ENCODE measurements at regions not wholly inside any gene's neighbourhood (a gene's known extent, or its start where the extent isn't known, plus 50 kb on each side); places are given as distances from the start of the nearest gene placed in this dataset.

DNA sequence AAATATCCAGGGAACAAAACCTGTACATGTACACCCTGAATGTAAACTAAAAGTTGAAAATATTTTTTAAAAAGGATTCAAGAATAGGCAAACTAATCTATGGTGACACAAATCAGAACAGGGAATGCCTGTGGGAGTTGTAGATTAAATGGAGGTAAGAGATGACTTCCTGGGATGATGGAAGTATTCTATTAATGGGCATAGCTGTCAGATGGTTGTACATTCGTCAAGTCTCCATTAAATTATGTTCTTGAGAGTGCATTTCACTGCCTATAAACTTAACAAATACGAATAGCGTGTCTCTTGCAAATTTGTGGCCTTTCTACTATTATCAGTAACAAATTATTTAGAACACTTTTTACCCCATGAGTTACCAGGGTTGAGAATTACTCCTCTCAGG lies 207.0 kb downstream of the HNMT start:
- DNase-seq (ENCODE audit: low read depth in 4 of 4, low spot score in 3 of 4) = no peak

- no peak for DNase-seq (ENCODE audit: low read depth in 4 of 4, low spot score in 3 of 4)
Measured at GRCh38 chr2:138175066-138175465, 210.8 kb downstream of the HNMT start.

DNA sequence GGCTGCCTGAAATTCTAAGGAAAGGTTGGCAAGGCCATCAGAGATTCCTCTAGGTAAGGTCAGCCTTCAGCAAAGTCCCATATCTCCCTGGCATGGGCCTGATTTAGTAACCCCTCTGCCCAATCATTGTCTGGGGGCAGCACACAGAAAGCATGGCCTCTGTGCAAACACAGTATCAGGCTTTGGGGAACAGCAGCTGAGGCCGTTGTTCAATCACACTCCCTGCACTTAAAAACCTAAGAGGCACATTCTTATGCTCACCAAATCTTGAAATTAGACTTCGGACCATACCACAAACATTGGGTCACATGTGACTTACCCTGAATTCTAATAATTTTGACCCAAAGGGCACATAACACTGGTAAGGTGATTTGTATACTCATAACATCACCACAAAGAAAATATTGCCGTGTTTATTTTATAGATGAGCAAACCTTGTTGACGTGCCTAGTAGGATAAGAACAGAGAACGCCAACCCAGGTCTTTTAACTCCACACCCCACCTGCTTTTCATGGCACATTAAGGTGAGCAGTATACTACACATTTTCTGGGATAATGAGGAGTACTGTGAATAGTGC lies 212.7 kb downstream of the HNMT start:
- DNase-seq (ENCODE audit: low read depth in 4 of 4, low spot score in 3 of 4) = no peak

- DNase-seq (ENCODE audit: low read depth in 4 of 4, low spot score in 3 of 4) = no peak
Measured at GRCh38 chr2:138177693-138178092, 213.4 kb downstream of the HNMT start.

DNA sequence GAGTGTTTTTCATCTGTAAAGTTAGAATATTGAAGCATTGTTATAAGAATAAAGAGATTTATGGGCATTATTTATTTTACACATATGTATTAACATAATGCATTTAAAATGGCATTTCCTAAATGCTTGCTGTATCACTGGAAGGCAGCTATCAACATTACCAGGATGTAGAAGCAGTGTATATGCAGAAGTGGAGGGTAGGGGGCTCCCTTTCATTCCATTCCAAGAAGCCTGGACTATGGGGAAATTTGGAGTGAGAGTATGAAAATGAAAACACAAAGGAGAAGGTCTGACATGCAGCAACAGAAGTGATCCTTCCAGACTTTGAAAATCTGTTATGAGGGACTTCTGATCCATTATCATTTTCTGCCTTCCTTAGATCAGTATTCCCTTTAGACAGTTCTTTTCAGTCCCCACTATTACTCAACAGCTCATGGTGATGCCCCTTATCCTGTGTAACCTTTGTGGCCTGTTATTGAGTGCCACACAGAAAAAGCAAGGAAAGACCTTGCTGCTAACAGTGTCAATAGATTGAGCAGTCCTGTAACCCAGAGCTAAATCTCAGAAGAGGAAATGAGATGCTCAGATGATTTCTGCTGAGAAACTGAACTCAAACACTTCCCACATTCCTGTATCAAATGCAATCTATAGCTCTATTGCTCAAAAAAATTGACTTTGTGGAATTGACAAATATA lies 216.6 kb downstream of the HNMT start:
- no peak for DNase-seq (ENCODE audit: low read depth in 4 of 4, low spot score in 3 of 4)

- no peak for DNase-seq (ENCODE audit: low read depth in 4 of 4, low spot score in 3 of 4)
Measured at GRCh38 chr2:138182250-138182936, 218.1 kb downstream of the HNMT start.

DNA sequence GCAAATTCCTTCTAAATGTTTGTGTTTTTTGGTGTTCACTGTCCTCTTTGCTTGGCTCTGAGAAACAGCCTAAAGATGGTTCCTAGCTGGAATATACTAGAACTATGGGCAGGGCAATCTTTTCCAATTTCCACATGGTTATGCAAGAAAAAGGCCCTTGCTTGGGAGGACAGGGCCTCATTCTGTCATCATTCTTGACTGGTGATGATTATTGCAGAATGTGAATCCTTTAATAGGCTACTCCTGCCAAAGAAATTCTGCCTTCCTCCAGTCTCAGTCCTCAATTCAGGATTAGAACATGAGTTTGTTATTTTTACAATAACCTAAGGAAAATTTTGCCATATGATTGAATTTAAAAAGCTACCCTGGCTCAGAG lies 218.7 kb downstream of the HNMT start:
- no peak for DNase-seq (ENCODE audit: low read depth in 4 of 4, low spot score in 3 of 4)

DNA sequence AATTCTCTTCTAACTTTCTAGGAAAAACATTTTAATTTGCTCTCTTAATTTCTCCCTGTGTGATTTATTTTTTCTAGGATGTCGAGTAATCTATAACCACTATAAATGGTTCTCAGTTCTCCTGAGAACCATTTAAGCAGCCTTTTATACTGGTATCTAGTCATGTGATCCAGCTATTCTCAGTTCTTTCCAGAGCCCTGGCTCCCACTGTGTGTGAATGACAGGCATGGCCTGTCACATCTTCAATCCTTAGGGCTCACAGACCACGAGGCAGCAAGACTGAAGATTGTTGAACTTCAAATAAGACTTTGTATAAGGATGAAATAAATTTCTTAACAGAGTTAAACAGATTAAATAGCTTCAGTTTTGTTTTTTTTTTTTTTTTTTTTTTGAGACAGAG lies 219.4 kb downstream of the HNMT start:
- DNase-seq (ENCODE audit: low read depth in 4 of 4, low spot score in 3 of 4) = no peak

DNA sequence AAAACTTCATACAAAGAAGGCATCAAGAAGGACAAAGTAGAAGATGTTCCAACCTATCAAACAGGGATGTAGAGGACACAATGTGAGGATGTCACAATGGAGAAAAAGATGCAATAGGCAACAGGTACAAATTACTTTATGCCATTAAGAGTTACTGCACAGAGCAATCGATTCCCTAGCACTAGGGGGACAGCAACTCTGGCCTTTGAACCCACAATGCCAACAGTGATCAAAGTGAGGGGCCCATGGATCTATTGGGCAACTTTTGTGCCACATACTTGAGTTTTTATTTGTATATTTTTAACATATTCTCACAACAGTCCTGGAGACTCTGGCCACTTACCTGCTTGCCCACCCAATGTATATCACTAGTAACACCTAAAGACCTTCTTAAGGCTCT lies 220.2 kb downstream of the HNMT start:
- no peak for DNase-seq (ENCODE audit: low read depth in 4 of 4, low spot score in 3 of 4)

- no peak for DNase-seq (ENCODE audit: low read depth in 4 of 4, low spot score in 3 of 4)
Measured at GRCh38 chr2:138185827-138186226, 221.6 kb downstream of the HNMT start.

DNA sequence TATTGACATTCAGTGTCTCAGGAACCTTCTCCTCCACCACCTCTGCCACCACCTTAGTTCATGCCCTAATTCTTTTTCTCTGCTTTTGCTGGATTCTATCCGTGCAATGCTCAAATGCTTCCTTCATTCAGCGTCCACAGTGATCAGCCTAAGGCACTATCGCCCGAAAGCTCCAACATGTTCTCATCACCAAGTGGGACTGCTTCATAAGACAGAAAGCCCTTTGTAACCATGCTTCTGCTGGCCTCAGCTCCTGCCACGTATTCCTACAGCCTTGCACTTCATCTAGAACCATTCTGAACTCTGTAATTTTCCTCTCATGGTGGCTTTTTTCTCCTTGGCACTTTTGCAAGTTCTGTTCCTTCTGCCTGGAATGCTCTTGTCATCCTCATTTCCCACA lies 222.9 kb downstream of the HNMT start:
- DNase-seq (ENCODE audit: low read depth in 4 of 4, low spot score in 3 of 4) = no peak

GRCh38 chr2:138190999-138191398 lies 226.7 kb downstream of the HNMT start:
- no peak for DNase-seq (ENCODE audit: low read depth in 4 of 4, low spot score in 3 of 4)

DNA sequence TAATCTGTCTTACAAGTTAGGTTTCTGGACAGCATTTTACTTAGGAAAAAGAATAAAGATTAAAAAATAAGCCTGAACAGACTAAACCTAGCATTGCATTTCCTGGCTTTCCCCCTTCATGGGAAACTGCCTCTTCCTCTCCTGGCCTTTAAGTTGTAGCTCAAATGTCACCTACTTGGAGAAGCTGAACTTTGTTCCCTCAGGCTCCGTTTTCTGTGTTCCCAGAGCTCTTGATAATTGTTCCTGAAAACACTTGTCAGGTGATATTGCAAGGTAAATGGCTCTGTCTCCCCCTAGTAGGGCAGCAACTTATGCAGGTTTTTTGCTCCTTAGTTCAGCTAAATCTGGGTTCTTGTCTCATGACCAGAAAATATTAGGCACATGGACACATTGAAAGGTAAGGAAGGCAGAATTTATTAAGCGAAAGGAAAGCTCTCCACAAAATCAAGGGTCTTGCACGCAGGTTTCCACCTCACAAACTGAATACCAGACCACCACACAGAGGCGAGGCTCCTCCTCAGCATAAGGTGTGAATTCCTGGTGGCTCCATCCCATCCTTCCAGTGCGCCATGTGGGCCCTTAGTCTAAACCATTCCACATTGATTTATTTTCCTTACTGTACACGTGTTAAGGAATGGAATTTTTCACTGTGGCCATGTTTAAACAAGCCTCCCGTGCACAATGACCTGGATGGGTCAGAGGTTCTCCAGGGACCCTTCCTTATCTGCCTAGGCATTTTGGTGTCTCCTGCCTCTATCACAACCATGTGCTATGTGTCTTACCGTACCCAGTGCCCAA lies 229.3 kb downstream of the HNMT start:
- no peak for DNase-seq (ENCODE audit: low read depth in 4 of 4, low spot score in 3 of 4)

GRCh38 chr2:138201286-138201685 lies 237.0 kb downstream of the HNMT start:
- DNase-seq (ENCODE audit: low read depth in 4 of 4, low spot score in 3 of 4) = no peak

GRCh38 chr2:138202762-138203161 lies 238.5 kb downstream of the HNMT start:
- no peak for DNase-seq (ENCODE audit: low read depth in 4 of 4, low spot score in 3 of 4)

DNA sequence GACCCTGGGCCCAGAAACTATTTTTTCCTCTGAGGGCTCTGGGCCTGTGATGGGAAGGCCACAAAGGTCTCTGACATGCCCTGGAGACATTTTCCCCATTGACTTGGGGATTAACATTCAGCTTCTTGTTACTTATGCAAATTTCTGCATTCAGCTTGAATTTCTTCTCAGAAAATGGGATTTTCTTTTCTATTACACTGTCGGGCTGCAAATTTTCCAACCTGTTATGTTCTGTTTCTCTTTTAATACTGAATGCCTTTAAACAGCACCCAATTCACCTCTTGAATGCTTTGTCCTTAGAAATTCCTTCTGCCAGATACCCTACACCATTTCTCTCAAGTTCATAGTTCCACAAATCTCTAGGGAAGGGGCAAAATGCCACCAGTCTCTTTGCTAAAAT lies 241.0 kb downstream of the HNMT start:
- DNase-seq (ENCODE audit: low read depth in 4 of 4, low spot score in 3 of 4) = no peak

GRCh38 chr2:138207074-138207930 lies 243.0 kb downstream of the HNMT start:
- no peak for DNase-seq (ENCODE audit: low read depth in 4 of 4, low spot score in 3 of 4)

DNA sequence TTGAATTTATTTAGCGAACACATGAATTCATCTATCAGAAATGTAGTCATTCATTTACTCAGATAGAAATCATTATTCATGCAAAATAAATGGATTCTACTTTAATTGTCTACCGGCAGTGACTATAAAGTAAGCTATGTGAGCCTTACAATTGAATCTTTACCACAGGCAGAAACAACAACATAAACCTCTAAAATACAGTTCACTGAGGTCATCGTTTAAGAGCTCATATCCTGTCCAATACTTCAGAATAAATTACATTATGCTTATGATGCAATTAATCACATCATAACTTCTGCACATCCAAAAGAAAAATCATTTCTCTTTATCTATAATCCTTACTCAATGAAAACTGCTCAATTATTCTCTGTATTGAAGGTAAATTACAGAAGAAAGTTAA lies 244.7 kb downstream of the HNMT start:
- DNase-seq (ENCODE audit: low read depth in 4 of 4, low spot score in 3 of 4) = no peak

- DNase-seq (ENCODE audit: low read depth in 4 of 4, low spot score in 3 of 4) = no peak
Measured at GRCh38 chr2:138210487-138210886, 246.2 kb downstream of the HNMT start.

DNA sequence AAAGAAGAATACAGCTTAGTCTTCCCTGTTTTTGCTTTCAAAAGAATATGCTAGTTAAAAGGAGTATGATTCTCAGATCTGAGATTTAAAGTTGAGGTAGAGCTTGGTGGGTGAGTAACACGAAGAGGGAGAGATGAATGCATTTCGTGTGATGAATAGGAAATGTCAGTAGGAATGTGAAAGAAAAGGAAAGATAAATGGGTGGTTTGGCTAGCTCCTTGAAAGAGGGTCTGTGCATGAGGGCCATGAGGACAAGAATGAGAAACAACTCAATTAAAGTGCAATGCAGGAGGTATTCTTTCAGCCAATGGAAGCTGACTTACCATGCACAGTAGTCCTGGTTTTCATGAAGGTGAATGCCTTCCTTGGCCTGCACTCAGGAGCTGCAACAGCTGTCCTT lies 248.2 kb downstream of the HNMT start:
- DNase-seq (ENCODE audit: low read depth in 4 of 4, low spot score in 3 of 4) = no peak

DNA sequence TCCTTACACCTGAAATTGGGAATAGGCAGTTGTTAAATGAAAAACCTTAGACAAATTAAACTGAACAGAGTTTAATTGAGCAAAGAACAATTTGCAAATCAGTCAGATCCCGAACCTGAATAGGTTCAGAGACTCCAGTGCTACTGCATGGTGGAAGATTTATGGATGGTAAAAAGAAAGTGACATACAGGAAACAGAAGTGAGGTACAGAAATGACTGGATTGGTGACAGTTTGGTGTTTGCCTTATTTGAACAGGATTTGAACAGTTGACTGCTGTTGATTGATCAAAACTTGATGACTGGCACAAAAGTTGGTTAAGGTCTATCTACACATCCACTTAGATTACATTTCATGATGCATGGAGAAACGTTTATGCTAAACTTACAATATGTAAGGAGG lies 248.8 kb downstream of the HNMT start:
- DNase-seq (ENCODE audit: low read depth in 4 of 4, low spot score in 3 of 4) = no peak
